AG04449 (cell line): ENCODE measurements at regions not wholly inside any gene's neighbourhood (a gene's known extent, or its start where the extent isn't known, plus 50 kb on each side); places are given as distances from the start of the nearest gene placed in this dataset.

Experiments used
- CTCF ChIA-PET: fragments of 350-600 bp; formaldehyde crosslinking; extraction: SDS; loops from one replicate; lab custom pipeline; 2021; ENCODE audit warnings: antibody characterized with exemption; lab: Yijun Ruan, JAX
- POLR2A ChIA-PET: fragments of 400-600, 350-600 bp; formaldehyde crosslinking; extraction: SDS; loops from one replicate; lab custom pipeline; 2020; ENCODE audit warnings: antibody characterized with exemption, inconsistent platforms; lab: Yijun Ruan, JAX
- DNase-seq: peaks from one replicate; pipeline ENCODE4 v3.0.0-alpha.2; 2010; ENCODE audit warnings: low read depth, low spot score
- H3K4me3 ChIP-seq: 2 replicates; pipeline ENCODE4 v1.5.1; 2011; ENCODE audit warnings: low read depth, mild to moderate bottlenecking, control low read depth, low read length
- TF ChIP-seq, protein P1 (sequence below): IDR thresholded peaks from one replicate; pipeline ENCODE4 v1.5.1; 2011; ENCODE audit warnings: mild to moderate bottlenecking, moderate library complexity, low read length, control low read depth, inconsistent platforms; ENCODE audit not compliant: insufficient read depth; ENCODE audit errors: missing control alignments

DNA sequence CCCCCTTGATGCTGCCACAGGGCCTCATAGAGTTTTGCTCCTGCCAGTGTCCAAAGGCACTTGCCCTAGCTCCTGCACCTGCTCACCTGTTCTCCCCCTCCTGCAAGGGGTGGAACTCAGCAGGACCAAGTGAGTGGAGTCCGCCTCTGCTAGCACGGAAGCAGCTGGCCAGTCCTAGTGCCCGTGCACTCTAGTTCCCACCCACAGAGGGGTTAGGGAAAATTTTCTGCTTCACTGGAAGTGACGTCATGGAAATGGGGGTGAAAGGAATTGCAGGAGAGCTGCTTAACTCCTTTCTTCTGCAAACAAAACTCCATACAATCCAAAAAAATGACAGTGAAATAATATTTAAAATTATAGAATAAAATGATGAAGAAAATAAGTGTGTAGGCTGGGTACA lies 609.7 kb upstream of the SLITRK1 start:
- CTCF ChIA-PET: interaction anchor here (1.5 kb wide), 1 partner anchor 10 kb away, joined by 4 read pairs; no protein-coding TSS in a partner anchor
- POLR2A ChIA-PET: no interaction called here
- H3K4me3 ChIP-seq: no peak overlapping the region
- TF ChIP-seq, protein P1, sequence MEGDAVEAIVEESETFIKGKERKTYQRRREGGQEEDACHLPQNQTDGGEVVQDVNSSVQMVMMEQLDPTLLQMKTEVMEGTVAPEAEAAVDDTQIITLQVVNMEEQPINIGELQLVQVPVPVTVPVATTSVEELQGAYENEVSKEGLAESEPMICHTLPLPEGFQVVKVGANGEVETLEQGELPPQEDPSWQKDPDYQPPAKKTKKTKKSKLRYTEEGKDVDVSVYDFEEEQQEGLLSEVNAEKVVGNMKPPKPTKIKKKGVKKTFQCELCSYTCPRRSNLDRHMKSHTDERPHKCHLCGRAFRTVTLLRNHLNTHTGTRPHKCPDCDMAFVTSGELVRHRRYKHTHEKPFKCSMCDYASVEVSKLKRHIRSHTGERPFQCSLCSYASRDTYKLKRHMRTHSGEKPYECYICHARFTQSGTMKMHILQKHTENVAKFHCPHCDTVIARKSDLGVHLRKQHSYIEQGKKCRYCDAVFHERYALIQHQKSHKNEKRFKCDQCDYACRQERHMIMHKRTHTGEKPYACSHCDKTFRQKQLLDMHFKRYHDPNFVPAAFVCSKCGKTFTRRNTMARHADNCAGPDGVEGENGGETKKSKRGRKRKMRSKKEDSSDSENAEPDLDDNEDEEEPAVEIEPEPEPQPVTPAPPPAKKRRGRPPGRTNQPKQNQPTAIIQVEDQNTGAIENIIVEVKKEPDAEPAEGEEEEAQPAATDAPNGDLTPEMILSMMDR: no peak
- DNase-seq: no peak

DNA sequence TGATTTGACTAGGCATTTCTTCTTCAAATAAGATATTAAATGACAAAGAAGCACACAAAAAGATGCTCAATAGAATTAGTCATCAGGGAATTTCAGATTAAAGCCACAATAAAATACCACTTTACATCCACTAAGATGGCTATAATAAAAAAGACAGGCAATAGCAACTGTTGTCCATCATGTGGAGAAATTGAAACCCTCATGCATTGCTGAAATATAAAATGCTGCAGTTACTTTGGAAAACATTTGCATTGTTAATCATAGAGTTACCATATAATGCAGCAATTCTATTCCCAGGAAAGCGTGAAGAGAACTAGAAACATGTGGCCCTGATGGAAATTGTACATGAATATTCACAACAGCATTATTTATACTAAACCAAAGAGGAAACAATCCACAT lies 605.5 kb upstream of the SLITRK1 start:
- TF ChIP-seq, protein P1: no peak
- POLR2A ChIA-PET: no interaction called here
- CTCF ChIA-PET: no interaction called here
- DNase-seq: no peak
- no peak overlapping the region for H3K4me3 ChIP-seq

DNA sequence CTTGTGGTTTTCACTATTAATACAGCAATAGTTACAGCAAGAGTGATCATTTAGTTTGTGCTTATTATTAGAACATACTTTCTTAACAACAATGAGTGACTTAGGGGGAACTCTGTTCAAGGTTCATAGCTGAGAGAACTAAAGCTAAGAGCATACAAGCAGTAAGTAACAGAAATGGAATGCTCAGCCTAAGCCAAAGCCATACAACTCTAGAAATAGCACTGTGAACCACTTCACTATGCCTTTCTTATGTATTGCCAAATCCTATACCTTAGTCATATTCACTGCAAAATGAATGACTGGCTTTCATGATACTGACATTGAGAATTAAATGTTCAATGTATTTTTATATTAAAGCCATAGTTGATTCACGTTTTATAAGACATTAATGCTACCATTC lies 599.7 kb upstream of the SLITRK1 start:
- ChIA-PET CTCF (interaction anchor here (0.9 to 1.2 kb wide), 2 partner anchors 10 to 93 kb away, joined by 3 to 4 read pairs; no protein-coding TSS in a partner anchor), POLR2A (interaction anchor here (0.7 kb wide), 1 partner anchor 36 kb away, joined by 3 read pairs; no protein-coding TSS in a partner anchor)
- TF ChIP-seq, protein P1: no peak
- peak; percentile 85 for DNase-seq
- no peak overlapping the region for H3K4me3 ChIP-seq

DNA sequence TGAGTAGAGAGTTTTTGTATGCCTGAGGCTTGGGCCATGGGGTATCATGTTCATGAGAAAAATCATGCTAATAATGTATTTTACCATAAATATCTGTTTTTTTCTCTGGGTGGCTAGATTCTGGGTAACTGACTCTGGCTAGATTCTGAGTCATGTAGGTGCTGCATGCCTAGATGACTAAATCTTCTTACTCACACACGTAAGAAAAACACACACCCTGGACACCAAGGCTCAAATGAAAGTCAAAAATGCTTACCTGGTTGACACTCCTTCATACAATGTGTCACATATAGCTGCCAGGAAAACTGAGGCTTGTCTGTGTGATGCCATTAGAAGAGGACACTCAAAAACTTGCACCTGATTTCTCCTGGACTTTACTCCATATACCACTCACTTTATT lies 597.4 kb upstream of the SLITRK1 start:
- no peak overlapping the region for H3K4me3 ChIP-seq
- ChIA-PET CTCF (interaction anchor here (1.1 kb wide), 1 partner anchor 13 kb away, joined by 3 read pairs; no protein-coding TSS in a partner anchor), POLR2A (no interaction called here)
- TF ChIP-seq, protein P1: no peak
- DNase-seq: no peak

DNA sequence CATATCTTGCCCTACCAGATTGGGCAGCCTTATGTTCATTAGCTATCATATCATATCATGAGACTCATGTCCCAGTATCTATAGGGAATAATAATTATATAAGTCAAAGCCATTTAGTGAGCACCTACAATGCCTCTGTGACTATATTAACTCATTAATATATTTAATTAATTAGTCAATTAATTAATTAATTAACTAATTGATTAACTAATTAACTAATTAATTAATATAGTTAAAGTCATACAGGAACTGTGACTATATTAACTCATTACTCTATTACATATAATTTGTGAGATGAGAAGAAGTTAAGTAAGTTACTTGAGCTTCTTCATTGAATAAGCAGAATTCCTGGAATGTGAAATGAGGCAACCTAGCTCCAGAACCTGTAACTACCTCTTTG lies 588.3 kb upstream of the SLITRK1 start:
- TF ChIP-seq, protein P1: no peak
- no peak overlapping the region for H3K4me3 ChIP-seq
- ChIA-PET CTCF (no interaction called here), POLR2A (no interaction called here)
- no peak for DNase-seq

DNA sequence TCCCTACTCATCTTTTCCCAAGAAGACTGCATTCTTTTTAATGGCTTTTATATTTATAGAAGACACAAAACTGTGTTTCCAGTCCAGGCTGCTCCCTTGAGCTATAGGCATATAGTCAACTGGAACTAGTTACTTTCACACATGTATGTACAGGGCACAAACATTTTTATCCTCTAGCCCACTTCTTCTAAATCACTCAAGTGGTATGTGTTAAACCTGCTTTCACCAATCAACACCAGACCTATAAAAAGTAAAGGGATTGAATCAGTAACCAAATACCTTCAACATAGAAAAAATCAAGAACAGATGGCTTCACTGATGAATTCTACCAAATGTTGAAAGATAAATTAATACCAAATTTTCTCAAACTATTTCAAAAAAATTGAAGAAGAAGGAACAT lies 584.2 kb upstream of the SLITRK1 start:
- CTCF ChIA-PET: no interaction called here
- no peak for DNase-seq
- no peak overlapping the region for H3K4me3 ChIP-seq
- TF ChIP-seq, protein P1: no peak
- POLR2A ChIA-PET: no interaction called here
